ENCODE measurements at regions not wholly inside any gene's neighbourhood (a gene's known extent, or its start where the extent isn't known, plus 50 kb on each side); places are given as distances from the start of the nearest gene placed in this dataset.

- H3K4me2 ChIP-seq (ENCODE audit: low read length) = no peak overlapping the region
- H3K79me2 ChIP-seq (ENCODE audit: insufficient read depth, low read length) = no peaks in the 10 kb centered on the region
- CTCF ChIA-PET = no interaction called here
Measured at GRCh38 chr2:17226941-17227490, 291.2 kb downstream of the RAD51AP2 start.

GRCh38 chr2:17223211-17223610, 295.0 kb downstream of the RAD51AP2 start:
- Histone ChIP-seq H3K9me2 (ENCODE audit: insufficient read depth) (no peaks in the 10 kb centered on the region), H3K9me3 (ENCODE audit: control insufficient read depth in 1 of 2, insufficient read depth in 1 of 2, low read depth in 1 of 2, low read length in 2 of 2) (no peaks in the 10 kb centered on the region), H4K20me1 (ENCODE audit: insufficient read depth) (no peaks in the 10 kb centered on the region), H3K4me2 (ENCODE audit: low read length) (no peak overlapping the region), H2AFZ (ENCODE audit: low read depth, low read length, poor library complexity, severe bottlenecking) (no peak overlapping the region), H3K27ac (ENCODE audit: low read depth, low read length) (no peak overlapping the region), H3K9ac (ENCODE audit: low read length) (no peak overlapping the region), H3K79me2 (ENCODE audit: insufficient read depth, low read length) (no peaks in the 10 kb centered on the region), H3K4me1 (ENCODE audit: control insufficient read depth in 1 of 2, insufficient read depth in 2 of 2, low read length in 2 of 2) (no peaks in the 10 kb centered on the region), H3K36me3 (ENCODE audit: control insufficient read depth in 1 of 2, insufficient read depth in 2 of 2, low read length in 2 of 2) (no peaks in the 10 kb centered on the region), H3K27me3 (ENCODE audit: insufficient read depth, low read length) (peaks cover 13% of the 10 kb centered on the region; the same call in 1 of the 2 replicates), H3K4me3 (replicated peaks in 1 of 2; ENCODE audit: low read depth in 1 of 2, low read length in 2 of 2) (no peak overlapping the region)
- DNase-seq (ENCODE audit: low read depth, low spot score) (no peak), ATAC-seq (no peak)
- CTCF ChIA-PET = no interaction called here
- intact Hi-C loops (cut with micrococcal nuclease) = no loop called here
- no TSS peak for BruUV-seq (replicated peaks)
- POLR2A ChIA-PET = no interaction called here
- RAD21 ChIA-PET (ENCODE audit: low non-redundant PET in 1 of 2, low total read pairs in 2 of 2, uncharacterized antibody in 2 of 2, unreplicated experiment in 2 of 2) = no interaction called here
- TF ChIP-seq SRF (IDR thresholded peaks at IDR 0.05; ENCODE audit: low read depth) = no peak
- TF ChIP-seq EGR1 (IDR thresholded peaks at IDR 0.05; ENCODE audit: low read depth) = no peak
- TF ChIP-seq REST (IDR thresholded peaks at IDR 0.05; ENCODE audit: low read depth) = no peak
- TF ChIP-seq CTCF (IDR thresholded peaks at IDR 0.05 in 2 of 3, conservative IDR thresholded peaks at IDR 0.05 in 1 of 3; ENCODE audit: borderline replicate concordance in 1 of 3, insufficient read depth in 1 of 3, low read depth in 2 of 3, low read length in 2 of 3) = no peak
- TF ChIP-seq ZBTB33 (IDR thresholded peaks at IDR 0.05; ENCODE audit: extremely low read depth, insufficient replicate concordance, low read length) = no peak
- no peak for TF ChIP-seq EZH2 (IDR thresholded peaks at IDR 0.05)
- TF ChIP-seq TCF7L2 (IDR thresholded peaks at IDR 0.05; ENCODE audit: borderline replicate concordance, extremely low read depth, insufficient read depth, insufficient read length) = no peak
- TF ChIP-seq ATF3 (IDR thresholded peaks at IDR 0.05) = no peak
- no peak for TF ChIP-seq ELF1 (IDR thresholded peaks at IDR 0.05; ENCODE audit: borderline replicate concordance, low read depth)

More at GRCh38 chr2:17226941-17227490, 291.2 kb downstream of the RAD51AP2 start:
- H3K4me1 ChIP-seq (ENCODE audit: control insufficient read depth in 1 of 2, insufficient read depth in 2 of 2, low read length in 2 of 2) = no peaks in the 10 kb centered on the region
- no peak for TF ChIP-seq RAD21 (IDR thresholded peaks at IDR 0.05; ENCODE audit: low read depth)
- no peak for TF ChIP-seq ELF1 (IDR thresholded peaks at IDR 0.05; ENCODE audit: borderline replicate concordance, low read depth)
- no peak for TF ChIP-seq MAX (IDR thresholded peaks at IDR 0.05)
- TF ChIP-seq EGR1 (IDR thresholded peaks at IDR 0.05; ENCODE audit: low read depth) = no peak
- no peaks in the 10 kb centered on the region for H3K36me3 ChIP-seq (ENCODE audit: control insufficient read depth in 1 of 2, insufficient read depth in 2 of 2, low read length in 2 of 2)
- ATAC-seq (no peak), DNase-seq (ENCODE audit: low read depth, low spot score) (no peak)
- no peaks in the 10 kb centered on the region for H4K20me1 ChIP-seq (ENCODE audit: insufficient read depth)
- intact Hi-C loops (cut with micrococcal nuclease) = no loop called here
- ChIA-PET RAD21 (ENCODE audit: low non-redundant PET in 1 of 2, low total read pairs in 2 of 2, uncharacterized antibody in 2 of 2, unreplicated experiment in 2 of 2) (no interaction called here), POLR2A (no interaction called here)
- H3K9me2 ChIP-seq (ENCODE audit: insufficient read depth) = no peaks in the 10 kb centered on the region
- H3K27me3 ChIP-seq (ENCODE audit: insufficient read depth, low read length) = peaks cover 15% of the 10 kb centered on the region
- H3K4me3 ChIP-seq (replicated peaks in 1 of 2; ENCODE audit: low read depth in 1 of 2, low read length in 2 of 2) = no peak overlapping the region
- H3K9ac ChIP-seq (ENCODE audit: low read length) = no peak overlapping the region
- no peak overlapping the region for H2AFZ ChIP-seq (ENCODE audit: low read depth, low read length, poor library complexity, severe bottlenecking)
- no peak overlapping the region for H3K27ac ChIP-seq (ENCODE audit: low read depth, low read length)
- BruUV-seq (replicated peaks) = no TSS peak
- no peaks in the 10 kb centered on the region for H3K9me3 ChIP-seq (ENCODE audit: control insufficient read depth in 1 of 2, insufficient read depth in 1 of 2, low read depth in 1 of 2, low read length in 2 of 2)

Measured in HCT116 (cell line).